ENCODE measurements at regions not wholly inside any gene's neighbourhood (a gene's known extent, or its start where the extent isn't known, plus 50 kb on each side); places are given as distances from the start of the nearest gene placed in this dataset.
A peak's percentile ranks its signal among the peaks of the same experiment; 100 is the strongest.

DNA sequence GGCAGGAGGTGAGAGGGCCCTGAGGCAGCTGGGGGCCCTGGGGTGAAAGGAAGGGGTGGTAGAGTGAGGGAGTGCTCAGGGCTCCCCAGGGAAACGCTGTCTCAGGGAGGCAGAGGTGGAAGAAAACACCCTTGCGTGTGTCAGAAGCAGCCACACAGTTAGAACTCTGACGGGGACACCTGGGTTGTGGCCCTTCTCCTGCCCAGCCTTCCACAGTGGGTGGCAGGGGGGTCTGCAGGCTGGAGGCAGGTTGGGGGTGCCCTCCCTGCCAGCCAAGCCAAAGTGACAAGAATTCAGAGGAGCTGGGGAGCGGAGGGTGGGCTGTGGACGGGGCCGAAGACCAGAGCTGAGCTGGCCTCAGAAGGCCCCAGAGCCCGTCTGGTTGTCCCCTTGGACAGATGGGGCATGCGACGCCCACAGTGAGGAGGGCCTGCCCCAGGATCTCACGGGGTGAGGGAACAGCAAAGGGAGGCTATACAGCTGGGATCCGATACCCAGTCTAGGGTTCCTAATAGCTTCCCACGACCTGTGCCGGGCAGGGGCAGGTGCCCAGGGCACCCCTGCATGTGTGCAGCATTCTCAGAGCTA is 105.2 kb upstream of the ADRA2C start:
- TF ChIP-seq, protein P1, sequence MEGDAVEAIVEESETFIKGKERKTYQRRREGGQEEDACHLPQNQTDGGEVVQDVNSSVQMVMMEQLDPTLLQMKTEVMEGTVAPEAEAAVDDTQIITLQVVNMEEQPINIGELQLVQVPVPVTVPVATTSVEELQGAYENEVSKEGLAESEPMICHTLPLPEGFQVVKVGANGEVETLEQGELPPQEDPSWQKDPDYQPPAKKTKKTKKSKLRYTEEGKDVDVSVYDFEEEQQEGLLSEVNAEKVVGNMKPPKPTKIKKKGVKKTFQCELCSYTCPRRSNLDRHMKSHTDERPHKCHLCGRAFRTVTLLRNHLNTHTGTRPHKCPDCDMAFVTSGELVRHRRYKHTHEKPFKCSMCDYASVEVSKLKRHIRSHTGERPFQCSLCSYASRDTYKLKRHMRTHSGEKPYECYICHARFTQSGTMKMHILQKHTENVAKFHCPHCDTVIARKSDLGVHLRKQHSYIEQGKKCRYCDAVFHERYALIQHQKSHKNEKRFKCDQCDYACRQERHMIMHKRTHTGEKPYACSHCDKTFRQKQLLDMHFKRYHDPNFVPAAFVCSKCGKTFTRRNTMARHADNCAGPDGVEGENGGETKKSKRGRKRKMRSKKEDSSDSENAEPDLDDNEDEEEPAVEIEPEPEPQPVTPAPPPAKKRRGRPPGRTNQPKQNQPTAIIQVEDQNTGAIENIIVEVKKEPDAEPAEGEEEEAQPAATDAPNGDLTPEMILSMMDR (IDR thresholded peaks at IDR 0.05) = no peak
- intact Hi-C loops (cut with DNase I; ENCODE audit: low total_unique reads) = no loop called here
- 65 to 87% methylated on average over 5 to 13 of the region's 13 CpGs for whole genome bisulfite sequencing, 2 donors

DNA sequence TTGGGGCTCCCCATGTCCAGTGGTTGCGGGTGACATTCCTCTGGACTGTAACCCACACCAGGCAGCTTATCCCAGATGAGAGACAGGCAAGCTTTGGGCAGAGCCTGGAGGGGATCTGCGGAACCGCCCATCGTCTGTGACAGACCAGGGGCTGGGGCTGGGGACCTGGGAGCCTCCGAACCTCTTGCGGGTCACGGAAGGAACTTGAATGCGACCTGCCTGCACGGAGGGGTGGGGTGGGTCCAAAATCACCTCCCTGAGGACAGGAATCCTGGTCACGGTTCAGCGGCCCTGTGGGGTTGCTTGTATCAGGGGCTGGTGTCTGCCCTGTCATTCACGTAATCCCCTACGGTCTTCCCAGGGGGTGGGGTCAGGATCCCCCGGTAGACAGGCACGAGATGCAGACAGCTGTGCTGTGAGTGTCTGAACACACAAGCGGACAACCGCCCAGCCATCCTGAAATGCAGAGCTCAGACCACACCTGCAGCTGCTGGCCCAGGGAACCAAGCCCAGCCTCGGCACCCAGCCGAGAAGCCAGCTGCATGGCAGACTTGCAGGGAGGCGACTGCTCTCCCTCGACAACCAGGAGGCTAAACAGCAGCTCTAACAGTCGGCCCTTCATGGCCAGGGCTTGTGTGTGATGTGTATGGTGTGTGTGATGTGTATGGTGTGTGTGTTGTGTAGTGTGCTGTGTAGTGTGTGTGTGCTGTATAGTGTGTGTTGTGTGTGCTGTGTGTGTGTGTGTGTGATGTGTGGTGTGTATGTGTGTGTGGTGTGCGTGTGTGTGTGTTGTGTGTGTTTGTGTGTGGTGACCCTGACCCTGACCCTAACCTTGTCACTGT is 105.9 kb upstream of the ADRA2C start:
- TF ChIP-seq, protein P1 (IDR thresholded peaks at IDR 0.05) = peak in 1 of 3 donors; percentile 19
- no peak for TF ChIP-seq POLR2A (IDR thresholded peaks at IDR 0.05)
- DNase-seq (ENCODE audit: low spot score in 2 of 2) = no peak
- H3K4me3 ChIP-seq (ENCODE audit: low read depth, poor library complexity, severe bottlenecking) = no peak overlapping the region
- intact Hi-C loops (cut with DNase I; ENCODE audit: low total_unique reads) = no loop called here
- 35 to 44% methylated on average over 19 to 23 of the region's 23 CpGs for WGBS, 2 donors

More for the DNA sequence above, 105.2 kb upstream of the ADRA2C start:
- no peak overlapping the region for H3K4me3 ChIP-seq (ENCODE audit: low read depth, poor library complexity, severe bottlenecking)
- no peak for DNase-seq (ENCODE audit: low spot score in 2 of 2)

DNA sequence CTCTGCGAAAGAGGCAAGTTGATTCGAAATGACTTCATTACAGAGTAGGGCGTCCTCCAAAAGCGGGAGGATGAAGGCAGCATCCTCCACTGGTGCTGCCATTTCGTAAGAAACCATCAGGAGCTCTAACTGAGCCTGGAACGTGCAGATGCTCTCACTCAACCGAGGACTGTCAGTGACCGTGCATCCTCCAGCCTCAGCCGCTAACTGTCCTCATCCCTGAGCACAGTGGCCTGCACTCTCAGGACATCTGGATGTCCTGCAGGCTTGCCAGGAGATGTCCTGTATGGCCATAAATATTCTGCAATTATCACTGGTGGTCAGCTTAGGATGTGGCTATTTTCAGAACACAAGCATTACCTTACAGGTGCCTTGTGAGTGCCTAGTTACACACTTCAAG is 107.1 kb upstream of the ADRA2C start:
- WGBS, 2 donors = 59% methylated on average over 9 of the region's 9 CpGs
- H3K4me3 ChIP-seq (ENCODE audit: low read depth, poor library complexity, severe bottlenecking) = no peak overlapping the region
- intact Hi-C loops (cut with DNase I; ENCODE audit: low total_unique reads) = no loop called here
- no peak for DNase-seq (ENCODE audit: low spot score in 2 of 2)
- no peak for TF ChIP-seq POLR2A (IDR thresholded peaks at IDR 0.05)
- TF ChIP-seq, protein P1 (IDR thresholded peaks at IDR 0.05) = no peak

DNA sequence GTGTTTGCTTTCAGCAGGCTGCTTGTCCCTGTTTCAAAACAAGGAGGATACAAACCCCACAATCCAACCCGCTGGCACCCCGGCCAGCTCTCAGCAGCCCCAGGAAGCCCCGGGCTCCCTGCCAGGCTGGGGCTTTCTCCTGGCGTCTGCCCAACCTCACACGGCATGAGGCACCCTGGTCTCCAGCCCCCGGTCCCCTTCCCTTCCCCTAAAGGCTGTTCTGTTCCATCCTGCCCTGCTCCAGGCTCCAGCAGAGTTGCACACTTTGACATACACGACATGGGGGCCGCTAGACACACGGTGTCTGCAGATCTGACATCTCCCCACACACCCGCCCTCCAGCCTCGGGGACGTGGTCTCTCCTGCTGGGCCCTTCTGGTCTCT is 107.7 kb upstream of the ADRA2C start:
- H3K4me3 ChIP-seq (ENCODE audit: low read depth, poor library complexity, severe bottlenecking) = no peak overlapping the region
- WGBS, 2 donors = 27 to 31% methylated on average over 12 of the region's 12 CpGs
- DNase-seq (ENCODE audit: low spot score in 2 of 2) = no peak
- intact Hi-C loops (cut with DNase I; ENCODE audit: low total_unique reads) = no loop called here
- TF ChIP-seq POLR2A (IDR thresholded peaks at IDR 0.05) = no peak
- TF ChIP-seq, protein P1 (IDR thresholded peaks at IDR 0.05) = no peak

DNA sequence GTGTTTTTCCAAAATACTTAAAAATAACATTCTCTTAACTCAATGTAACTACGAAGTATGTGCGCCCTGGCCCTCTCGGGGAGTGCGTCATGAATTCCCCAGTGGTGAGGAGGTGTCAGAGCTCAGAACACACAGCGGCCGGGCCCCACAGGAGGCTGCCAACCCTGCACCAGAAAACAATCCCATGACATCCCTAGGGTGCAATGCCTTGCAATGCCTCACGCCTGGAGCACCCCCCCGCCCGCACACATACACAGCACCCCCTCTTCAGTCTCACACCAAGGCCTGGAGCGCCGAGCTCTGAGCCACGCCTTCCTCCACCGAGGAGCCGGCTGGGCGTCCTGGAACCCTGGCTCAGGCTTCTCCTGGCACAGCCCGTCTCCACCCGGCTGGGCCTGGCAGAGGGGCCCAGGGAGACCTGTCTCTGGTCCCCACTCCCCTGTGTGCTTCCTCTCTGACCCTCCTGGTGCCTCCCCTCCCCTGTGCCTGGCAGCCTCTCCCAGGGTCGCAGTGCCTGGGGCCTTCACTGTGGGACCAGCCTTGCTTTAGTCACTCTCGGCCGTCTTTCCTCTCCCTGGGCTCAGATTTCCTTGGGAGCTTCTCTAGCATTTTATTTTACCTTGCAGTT is 108.2 kb upstream of the ADRA2C start:
- intact Hi-C loops (cut with DNase I; ENCODE audit: low total_unique reads) = no loop called here
- 25 to 29% methylated on average over 20 of the region's 20 CpGs for WGBS, 2 donors
- peak in 1 of 2 donors; percentile 89 for DNase-seq (ENCODE audit: low spot score in 2 of 2)
- no peak overlapping the region for H3K4me3 ChIP-seq (ENCODE audit: low read depth, poor library complexity, severe bottlenecking)
- TF ChIP-seq POLR2A (IDR thresholded peaks at IDR 0.05) = no peak
- TF ChIP-seq, protein P1 (IDR thresholded peaks at IDR 0.05) = no peak

All from lower leg skin (tissue), 4 donors.